GM12892 (cell line): ENCODE measurements at regions not wholly inside any gene's neighbourhood (a gene's known extent, or its start where the extent isn't known, plus 50 kb on each side); places are given as distances from the start of the nearest gene placed in this dataset.

ENCODE experiments used
- POLR2A ChIP-seq: IDR thresholded peaks from 2 replicates; pipeline ENCODE4 v1.6.1; 2011; ENCODE audit warnings: low read depth, low read length, control low read depth
- POLR2AphosphoS5 ChIP-seq: IDR thresholded peaks from 2 replicates; pipeline ENCODE4 v1.6.1; 2011; ENCODE audit warnings: low read depth, low read length, control low read depth
- TAF1 ChIP-seq: IDR thresholded peaks from 2 replicates; pipeline ENCODE4 v1.6.1; 2011; ENCODE audit warnings: low read depth, mild to moderate bottlenecking, control low read depth, low read length, borderline replicate concordance

DNA sequence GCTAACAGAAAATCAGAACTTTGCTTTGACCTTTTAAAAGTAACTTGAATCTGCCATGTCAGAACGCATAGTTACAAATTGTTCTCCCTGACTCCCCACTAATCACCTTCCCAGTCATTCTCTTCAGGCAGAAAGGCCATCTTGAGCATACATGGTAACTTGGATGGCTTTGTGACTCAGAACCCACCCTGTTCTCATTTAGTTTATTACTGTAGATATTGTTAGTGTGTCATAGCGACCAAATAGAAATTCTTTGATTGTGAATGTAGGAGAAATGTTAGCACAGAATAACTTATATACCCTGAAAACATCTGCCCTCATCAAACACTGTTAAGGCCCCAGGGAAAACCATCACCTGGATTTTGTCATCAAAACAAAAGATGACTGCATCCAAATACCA is 382.0 kb downstream of the MAGEB5 start:
- no peak for TF ChIP-seq POLR2AphosphoS5
- no peak for TF ChIP-seq POLR2A
- TF ChIP-seq TAF1 = no peak
